ENCODE measurements at regions not wholly inside any gene's neighbourhood (a gene's known extent, or its start where the extent isn't known, plus 50 kb on each side); places are given as distances from the start of the nearest gene placed in this dataset.

GRCh38 chr5:21070858-21071257, 1082.9 kb upstream of the CDH18 start:
- peaks cover 7% of the 10 kb centered on the region for H3K36me3 Mint-ChIP-seq
- Histone ChIP-seq H3K4me3 (ENCODE audit: low read length) (no peak overlapping the region), H3K27me3 (ENCODE audit: control insufficient read depth, insufficient read depth, low read length) (no peaks in the 10 kb centered on the region), H3K4me1 (ENCODE audit: control insufficient read depth, insufficient read depth, low read length) (no peaks in the 10 kb centered on the region), H3K9me3 (ENCODE audit: control insufficient read depth, insufficient read depth, low read length) (peaks cover 3% of the 10 kb centered on the region), H3K36me3 (ENCODE audit: control insufficient read depth, insufficient read depth, low read length) (no peaks in the 10 kb centered on the region), H3K27ac (ENCODE audit: low read length) (no peak overlapping the region)
- no peaks in the 10 kb centered on the region for H3K4me1 Mint-ChIP-seq
- no peak overlapping the region for H3K4me3 Mint-ChIP-seq
- DNase-seq (no peak), ATAC-seq (no peak)
- intact Hi-C loops (cut with micrococcal nuclease), result no loop called here
- peaks cover 5 to 20% of the 10 kb centered on the region in 2 donors for H3K9me3 Mint-ChIP-seq
- H3K27ac Mint-ChIP-seq, result no peak overlapping the region
- TF ChIP-seq CTCF (IDR thresholded peaks at IDR 0.05), result no peak
- no peaks in the 10 kb centered on the region for H3K27me3 Mint-ChIP-seq (ENCODE audit: low read depth in 2 of 2)

DNA sequence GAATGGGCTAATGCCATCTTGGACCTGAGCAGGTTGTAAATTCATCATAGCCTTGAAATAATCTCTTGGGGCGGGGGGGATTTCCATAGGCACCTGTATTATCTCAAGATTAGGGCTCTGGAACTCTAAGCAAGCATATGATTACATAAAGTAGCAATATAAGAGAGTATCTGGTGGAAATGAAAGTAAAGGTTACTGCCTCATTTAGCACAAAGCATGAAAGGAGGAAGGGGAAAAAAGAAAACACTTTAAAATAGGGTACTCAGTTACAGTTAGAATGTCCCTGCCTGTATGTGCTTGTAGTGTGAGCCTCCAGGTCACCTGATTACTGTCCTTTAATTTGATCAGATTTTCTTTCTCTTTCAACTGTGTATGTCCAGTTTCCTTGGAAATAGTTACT, 1079.7 kb upstream of the CDH18 start:
- intact Hi-C loops (cut with micrococcal nuclease), result no loop called here
- Histone ChIP-seq H3K36me3 (ENCODE audit: control insufficient read depth, insufficient read depth, low read length) (no peaks in the 10 kb centered on the region), H3K9me3 (ENCODE audit: control insufficient read depth, insufficient read depth, low read length) (peaks cover 15% of the 10 kb centered on the region), H3K4me1 (ENCODE audit: control insufficient read depth, insufficient read depth, low read length) (no peaks in the 10 kb centered on the region), H3K27me3 (ENCODE audit: control insufficient read depth, insufficient read depth, low read length) (no peaks in the 10 kb centered on the region), H3K4me3 (ENCODE audit: low read length) (no peak overlapping the region), H3K27ac (ENCODE audit: low read length) (no peak overlapping the region)
- H3K27me3 Mint-ChIP-seq (ENCODE audit: low read depth in 2 of 2), result no peaks in the 10 kb centered on the region
- peaks cover 7 to 22% of the 10 kb centered on the region in 2 donors for H3K9me3 Mint-ChIP-seq
- H3K27ac Mint-ChIP-seq, result no peak overlapping the region
- ATAC-seq (no peak), DNase-seq (no peak)
- 50% methylated on average over 1 of the region's 1 CpG for WGBS (ENCODE audit: insufficient coverage)
- TF ChIP-seq CTCF (IDR thresholded peaks at IDR 0.05), result no peak
- no peak overlapping the region for H3K4me3 Mint-ChIP-seq
- H3K4me1 Mint-ChIP-seq, result no peaks in the 10 kb centered on the region
- peaks cover 7% of the 10 kb centered on the region for H3K36me3 Mint-ChIP-seq

GRCh38 chr5:21063146-21063545, 1075.1 kb upstream of the CDH18 start:
- H3K9me3 Mint-ChIP-seq, result peaks cover 16 to 41% of the 10 kb centered on the region in 2 donors
- intact Hi-C loops (cut with micrococcal nuclease), result no loop called here
- no peaks in the 10 kb centered on the region for H3K36me3 ChIP-seq (ENCODE audit: control insufficient read depth, insufficient read depth, low read length)
- H3K36me3 Mint-ChIP-seq, result peaks cover 31% of the 10 kb centered on the region
- no peak for TF ChIP-seq CTCF (IDR thresholded peaks at IDR 0.05)
- H3K4me3 ChIP-seq (ENCODE audit: low read length), result no peak overlapping the region
- H3K4me3 Mint-ChIP-seq, result no peak overlapping the region
- DNase-seq (no peak), ATAC-seq (no peak)
- no peaks in the 10 kb centered on the region for H3K27me3 Mint-ChIP-seq (ENCODE audit: low read depth in 2 of 2)
- WGBS (ENCODE audit: insufficient coverage), result 83% methylated on average over 3 of the region's 3 CpGs
- peaks cover 26% of the 10 kb centered on the region for H3K9me3 ChIP-seq (ENCODE audit: control insufficient read depth, insufficient read depth, low read length)
- H3K27ac ChIP-seq (ENCODE audit: low read length), result no peak overlapping the region
- no peaks in the 10 kb centered on the region for H3K4me1 Mint-ChIP-seq
- no peaks in the 10 kb centered on the region for H3K27me3 ChIP-seq (ENCODE audit: control insufficient read depth, insufficient read depth, low read length)
- no peak overlapping the region for H3K27ac Mint-ChIP-seq
- H3K4me1 ChIP-seq (ENCODE audit: control insufficient read depth, insufficient read depth, low read length), result no peaks in the 10 kb centered on the region

DNA sequence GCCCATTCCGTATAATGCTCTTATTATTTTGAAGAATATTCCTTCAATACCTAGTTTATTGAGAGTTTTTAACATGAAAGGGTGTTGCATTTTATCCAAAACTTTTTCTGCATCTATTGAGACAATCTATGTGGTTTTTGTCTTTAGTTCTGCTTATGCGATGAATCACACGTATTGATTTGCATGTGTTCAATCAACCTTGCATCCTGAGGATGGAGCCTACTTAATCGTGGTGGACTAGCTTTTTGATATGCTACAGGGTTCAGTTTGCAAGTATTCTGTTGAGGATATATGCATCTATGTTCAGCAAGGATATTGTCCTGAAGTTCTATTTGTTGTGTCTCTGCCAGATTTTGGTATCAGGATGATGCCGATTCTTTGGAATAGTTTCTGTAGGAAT, 1070.3 kb upstream of the CDH18 start:
- 88% methylated on average over 4 of the region's 5 CpGs for WGBS (ENCODE audit: insufficient coverage)

More for the DNA sequence above, 1070.3 kb upstream of the CDH18 start:
- H3K27me3 Mint-ChIP-seq (ENCODE audit: low read depth in 2 of 2), result no peaks in the 10 kb centered on the region
- no peaks in the 10 kb centered on the region for H3K4me1 Mint-ChIP-seq
- ATAC-seq (no peak), DNase-seq (no peak)
- no peaks in the 10 kb centered on the region for H3K36me3 ChIP-seq (ENCODE audit: control insufficient read depth, insufficient read depth, low read length)
- intact Hi-C loops (cut with micrococcal nuclease), result no loop called here
- no peak for TF ChIP-seq CTCF (IDR thresholded peaks at IDR 0.05)
- no peaks in the 10 kb centered on the region for H3K4me1 ChIP-seq (ENCODE audit: control insufficient read depth, insufficient read depth, low read length)
- peak overlapping the region; percentile 0 for H3K4me3 ChIP-seq (ENCODE audit: low read length)
- no peaks in the 10 kb centered on the region for H3K27me3 ChIP-seq (ENCODE audit: control insufficient read depth, insufficient read depth, low read length)
- H3K9me3 Mint-ChIP-seq, result peaks cover 23 to 39% of the 10 kb centered on the region in 2 donors
- H3K36me3 Mint-ChIP-seq, result peaks cover 28% of the 10 kb centered on the region
- H3K27ac ChIP-seq (ENCODE audit: low read length), result no peak overlapping the region
- H3K27ac Mint-ChIP-seq, result no peak overlapping the region
- peaks cover 16% of the 10 kb centered on the region for H3K9me3 ChIP-seq (ENCODE audit: control insufficient read depth, insufficient read depth, low read length)
- H3K4me3 Mint-ChIP-seq, result no peak overlapping the region

Data from natural killer cell (primary cell).